Transverse colon (tissue), 4 donors: ENCODE measurements at regions not wholly inside any gene's neighbourhood (a gene's known extent, or its start where the extent isn't known, plus 50 kb on each side); places are given as distances from the start of the nearest gene placed in this dataset.
"Not testable (repeated sequence)": the region's sequence is repeated elsewhere in the genome, so short reads cannot be mapped to it uniquely, and the experiment has no call there.

Experiments
- DNase-seq: peaks from one replicate; pipeline ENCODE4 v3.0.0-alpha.2; 2019
- H3K27ac ChIP-seq, 4 donors: fragments of 200-600 bp; sonication (generic); 2 replicates each; pipeline ENCODE4 v1.5.1; 2016 to 2018; ENCODE audit warnings: inconsistent platforms in 4 of 4
- H3K27me3 ChIP-seq: fragments of 200-600 bp; sonication (generic); 2 replicates; pipeline ENCODE4 v1.5.1; 2017; ENCODE audit warnings: inconsistent platforms
- H3K36me3 ChIP-seq, 4 donors: fragments of 200-600 bp; sonication (generic); 2 replicates each; pipeline ENCODE4 v1.5.1; 2017 to 2019; ENCODE audit warnings: inconsistent platforms in 4 of 4
- H3K4me1 ChIP-seq, 4 donors: fragments of 200-600 bp; sonication (generic); 2 replicates each; pipeline ENCODE4 v1.5.1; 2017 to 2020; ENCODE audit warnings: inconsistent platforms in 4 of 4
- H3K4me3 ChIP-seq, 4 donors: fragments of 200-600 bp; sonication (generic); 1 replicate in 1 of 4; 2 replicates in 3 of 4; pipeline versions ENCODE4 v1.5.1 to v1.6.1; 2017 to 2019; ENCODE audit warnings: inconsistent platforms in 4 of 4
- H3K9me3 ChIP-seq, 2 donors: fragments of 200-600 bp; sonication (generic); 2 replicates each; pipeline ENCODE4 v1.5.1; 2017 to 2019; ENCODE audit warnings: inconsistent platforms in 2 of 2
- EP300 ChIP-seq: sonication (generic); formaldehyde crosslinking; IDR thresholded peaks from one replicate; pipeline ENCODE4 v1.6.1; 2017; ENCODE audit warnings: antibody characterized with exemption, low read depth
- POLR2A ChIP-seq: fragments of 450-650 bp; IDR thresholded peaks from one replicate; pipeline ENCODE4 v1.6.1; 2016; ENCODE audit warnings: antibody characterized with exemption, mild to moderate bottlenecking, moderate library complexity
- POLR2AphosphoS5 ChIP-seq, 3 donors: sonication (generic); formaldehyde crosslinking; IDR thresholded peaks; one replicate each; pipeline ENCODE4 v1.6.1; 2016; ENCODE audit warnings: antibody characterized with exemption in 3 of 3
- WGBS, 2 donors: methylation state at CpG; one replicate each; pipeline ENCODE4 v1.1.5; 2018; ENCODE audit warnings: low coverage in 1 of 2; 5-methylcytosine and 5-hydroxymethylcytosine counted together
- in situ Hi-C, 4 donors: fragments of 200-750 bp; cut with MboI; loops; one replicate each; pipeline versions ENCODE4 v1.15.0 to v1.15.1; 2017; ENCODE audit warnings: low sequenced_read_pairs in 3 of 4, low pct_ligation_motif_present in 1 of 4, low pct_unique_long_range_greater_than_20kb in 1 of 4
- intact Hi-C: fragments of 100-400 bp; cut with DNase I; formaldehyde crosslinking; loops from one replicate; pipeline ENCODE4 v1.15.1; 2023; ENCODE audit warnings: low total_unique reads
- TF ChIP-seq, protein P1 (sequence below), 5 experiments: fragments of 200-600 bp in 3 of 5; fragments of 450-650 bp in 2 of 5; sonication (generic) in 3 of 5; IDR thresholded peaks; 1 replicate in 2 of 5; 2 replicates in 3 of 5; pipeline ENCODE4 v1.5.1; 2016 to 2017; ENCODE audit warnings: antibody characterized with exemption in 5 of 5, inconsistent platforms in 3 of 5, mild to moderate bottlenecking in 2 of 5, moderate library complexity in 1 of 5

DNA sequence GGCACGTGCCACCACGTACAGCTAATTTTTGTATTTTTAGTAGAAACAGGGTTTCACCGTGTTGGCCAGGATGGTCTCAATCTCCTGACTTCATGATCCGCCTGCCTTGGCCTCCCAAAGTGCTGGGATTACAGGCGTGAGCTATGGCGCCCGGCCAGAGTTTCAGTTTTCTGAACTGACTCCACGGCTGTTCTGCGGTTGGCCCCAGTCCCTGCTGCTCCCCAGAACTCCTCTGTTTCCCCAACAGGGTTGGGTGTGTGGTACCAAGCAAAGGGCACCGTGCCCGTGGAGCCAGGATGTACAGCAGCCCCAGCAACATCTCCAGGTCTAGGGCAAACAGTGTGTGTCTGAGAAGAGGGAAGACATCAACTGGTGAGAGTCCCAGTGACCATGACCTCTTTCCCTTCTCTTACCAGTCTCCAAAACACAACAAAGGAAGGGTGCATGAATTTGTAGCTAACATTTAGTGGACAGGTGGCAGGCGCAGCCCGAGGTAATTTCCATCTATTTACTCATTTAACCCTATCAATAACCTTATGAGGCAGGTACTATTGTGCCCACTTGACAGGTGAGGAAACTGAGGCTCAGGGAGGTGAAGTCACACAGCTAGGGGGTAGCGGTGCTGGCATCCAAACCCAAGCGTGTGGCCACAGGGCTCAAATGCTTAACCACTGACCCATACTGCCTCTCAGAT lies 57.0 kb upstream of the RBFOX2 start:
- H3K27ac ChIP-seq: no peak overlapping the region
- H3K4me3 ChIP-seq: no peak overlapping the region
- WGBS, 2 donors: 80% methylated on average over 1 to 15 of the region's 15 CpGs
- no peaks in the 10 kb centered on the region for H3K36me3 ChIP-seq
- no peaks in the 10 kb centered on the region for H3K9me3 ChIP-seq
- intact Hi-C loops (no loop called here), in situ Hi-C loops (no loop called here)
- no peaks in the 10 kb centered on the region for H3K4me1 ChIP-seq
- TF ChIP-seq POLR2A (no peak), EP300 (no peak), POLR2AphosphoS5 (IDR thresholded peaks at IDR 0.05) (no peak)
- TF ChIP-seq, protein P1, sequence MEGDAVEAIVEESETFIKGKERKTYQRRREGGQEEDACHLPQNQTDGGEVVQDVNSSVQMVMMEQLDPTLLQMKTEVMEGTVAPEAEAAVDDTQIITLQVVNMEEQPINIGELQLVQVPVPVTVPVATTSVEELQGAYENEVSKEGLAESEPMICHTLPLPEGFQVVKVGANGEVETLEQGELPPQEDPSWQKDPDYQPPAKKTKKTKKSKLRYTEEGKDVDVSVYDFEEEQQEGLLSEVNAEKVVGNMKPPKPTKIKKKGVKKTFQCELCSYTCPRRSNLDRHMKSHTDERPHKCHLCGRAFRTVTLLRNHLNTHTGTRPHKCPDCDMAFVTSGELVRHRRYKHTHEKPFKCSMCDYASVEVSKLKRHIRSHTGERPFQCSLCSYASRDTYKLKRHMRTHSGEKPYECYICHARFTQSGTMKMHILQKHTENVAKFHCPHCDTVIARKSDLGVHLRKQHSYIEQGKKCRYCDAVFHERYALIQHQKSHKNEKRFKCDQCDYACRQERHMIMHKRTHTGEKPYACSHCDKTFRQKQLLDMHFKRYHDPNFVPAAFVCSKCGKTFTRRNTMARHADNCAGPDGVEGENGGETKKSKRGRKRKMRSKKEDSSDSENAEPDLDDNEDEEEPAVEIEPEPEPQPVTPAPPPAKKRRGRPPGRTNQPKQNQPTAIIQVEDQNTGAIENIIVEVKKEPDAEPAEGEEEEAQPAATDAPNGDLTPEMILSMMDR (IDR thresholded peaks at IDR 0.05): no peak
- H3K27me3 ChIP-seq: no peaks in the 10 kb centered on the region
- DNase-seq: no peak

DNA sequence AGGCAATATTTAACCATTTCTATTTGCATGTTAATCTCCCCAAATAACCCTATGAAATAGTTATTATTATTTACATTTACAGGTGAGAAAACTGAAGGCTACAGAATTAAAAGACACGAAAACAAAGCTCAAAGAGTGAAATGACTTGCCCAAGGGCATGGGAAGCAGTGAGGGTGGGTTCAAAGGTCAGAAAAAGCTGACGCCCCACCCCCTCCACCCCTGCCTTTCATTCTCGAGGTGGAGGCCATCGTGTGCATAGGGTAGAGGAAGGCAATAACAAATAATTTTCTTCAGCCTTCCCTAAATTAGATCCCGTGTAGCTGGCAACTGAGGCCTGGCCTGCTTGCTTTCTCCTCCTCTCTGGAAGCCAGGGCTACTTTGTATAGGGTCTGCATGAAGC lies 56.1 kb upstream of the RBFOX2 start:
- H3K27me3 ChIP-seq: no peaks in the 10 kb centered on the region
- no peak overlapping the region for H3K27ac ChIP-seq
- H3K9me3 ChIP-seq: no peaks in the 10 kb centered on the region
- no peaks in the 10 kb centered on the region for H3K36me3 ChIP-seq
- intact Hi-C loops (no loop called here), in situ Hi-C loops (no loop called here)
- WGBS, 2 donors: 58 to 67% methylated on average over 1 to 5 of the region's 5 CpGs
- H3K4me3 ChIP-seq: no peak overlapping the region
- no peak for DNase-seq
- H3K4me1 ChIP-seq: no peaks in the 10 kb centered on the region
- no peak for TF ChIP-seq POLR2AphosphoS5 (IDR thresholded peaks at IDR 0.05)
- TF ChIP-seq, protein P1 (IDR thresholded peaks at IDR 0.05): no peak
- no peak for TF ChIP-seq EP300
- no peak for TF ChIP-seq POLR2A

DNA sequence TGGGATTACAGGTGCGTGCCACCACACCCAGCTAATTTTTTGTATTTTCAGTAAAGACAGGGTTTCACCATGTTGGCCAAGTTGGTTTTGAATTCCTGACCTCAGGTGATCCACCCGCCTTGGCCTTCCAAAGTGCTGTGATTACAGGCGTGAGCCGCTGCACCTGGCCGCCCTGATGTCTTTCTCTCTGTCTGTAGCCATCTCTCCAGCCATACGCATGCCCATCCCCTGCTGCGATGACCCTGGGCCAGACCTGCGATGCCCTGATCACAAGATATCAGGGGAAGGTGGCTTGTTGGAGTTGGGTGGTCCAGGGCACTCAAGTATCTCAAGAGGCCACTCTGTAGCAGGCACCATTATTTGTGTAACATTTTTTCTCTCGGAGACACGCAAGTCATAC lies 54.4 kb upstream of the RBFOX2 start:
- H3K36me3 ChIP-seq: no peaks in the 10 kb centered on the region
- in situ Hi-C loops: no loop called here

DNA sequence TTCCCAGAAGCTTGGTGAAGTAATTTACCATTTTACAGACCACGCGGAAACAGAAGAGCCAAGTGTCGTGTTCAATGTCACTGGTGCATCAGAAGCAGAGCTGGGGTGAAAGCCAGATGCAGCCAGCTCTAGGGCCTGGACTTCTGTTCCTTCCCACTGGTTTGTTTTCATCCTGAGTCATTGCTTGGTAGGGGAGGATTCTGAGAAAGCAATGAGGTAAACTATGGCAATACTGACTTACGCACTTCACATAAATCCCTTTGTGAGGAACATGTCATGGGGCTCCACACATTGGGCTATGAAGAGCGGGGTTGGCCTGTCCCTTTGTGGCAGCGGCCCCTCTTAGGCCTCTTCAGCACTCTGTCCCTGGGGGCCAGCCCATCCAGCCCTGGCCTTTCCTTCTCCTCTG lies 52.4 kb upstream of the RBFOX2 start:
- peak; percentile 26 for DNase-seq
- TF ChIP-seq, protein P1 (IDR thresholded peaks at IDR 0.05): no peak
- TF ChIP-seq POLR2AphosphoS5 (IDR thresholded peaks at IDR 0.05) (peak; percentile 34 to 55 (median 49)), POLR2A (no peak), EP300 (peak; percentile 87)
- intact Hi-C loops: no loop called here
- Histone ChIP-seq H3K27me3 (no peaks in the 10 kb centered on the region), H3K27ac (peak overlapping the region; percentile 54 to 67 (median 62)), H3K4me1 (no peaks in the 10 kb centered on the region), H3K4me3 (no peak overlapping the region), H3K9me3 (no peaks in the 10 kb centered on the region), H3K36me3 (no peaks in the 10 kb centered on the region)
- in situ Hi-C loops: no loop called here
- WGBS, 2 donors: 80 to 87% methylated on average over 1 to 6 of the region's 6 CpGs

More for the DNA sequence above, 54.4 kb upstream of the RBFOX2 start:
- TF ChIP-seq, protein P1 (IDR thresholded peaks at IDR 0.05): no peak
- TF ChIP-seq POLR2AphosphoS5 (IDR thresholded peaks at IDR 0.05): no peak
- TF ChIP-seq EP300: no peak
- TF ChIP-seq POLR2A: no peak
- 85 to 100% methylated on average over 2 to 10 of the region's 10 CpGs for WGBS, 2 donors
- H3K4me1 ChIP-seq: no peaks in the 10 kb centered on the region
- DNase-seq: no peak
- intact Hi-C loops: no loop called here
- H3K9me3 ChIP-seq: no peaks in the 10 kb centered on the region
- H3K4me3 ChIP-seq: no peak overlapping the region
- H3K27me3 ChIP-seq: no peaks in the 10 kb centered on the region
- H3K27ac ChIP-seq: no peak overlapping the region

DNA sequence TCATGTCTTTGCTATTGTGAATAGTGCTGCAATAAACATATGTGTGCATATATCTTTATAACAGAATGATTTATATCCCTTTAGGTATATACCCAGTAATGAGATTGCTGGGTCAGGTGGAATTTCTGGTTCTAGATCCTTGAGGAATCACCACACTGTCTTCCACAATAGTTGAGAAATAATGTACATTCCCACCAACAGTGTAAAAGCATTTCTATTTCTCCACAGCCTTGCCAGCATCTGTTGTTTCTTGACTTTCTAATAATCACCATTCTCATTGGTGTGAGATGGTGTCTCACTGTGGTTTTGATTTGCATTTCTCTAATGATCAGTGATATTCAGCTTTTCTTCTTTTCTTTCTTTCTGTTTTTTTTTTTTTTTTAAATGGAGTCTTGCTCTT lies 51.7 kb upstream of the RBFOX2 start:
- peak overlapping the region; percentile 50 to 67 (median 60) for H3K27ac ChIP-seq
- DNase-seq, H3K9me3 ChIP-seq, H3K36me3 ChIP-seq, in situ Hi-C loops, H3K27me3 ChIP-seq, intact Hi-C loops, H3K4me3 ChIP-seq, H3K4me1 ChIP-seq: not testable (repeated sequence)
